ENCODE measurements at regions not wholly inside any gene's neighbourhood (a gene's known extent, or its start where the extent isn't known, plus 50 kb on each side); places are given as distances from the start of the nearest gene placed in this dataset.

DNA sequence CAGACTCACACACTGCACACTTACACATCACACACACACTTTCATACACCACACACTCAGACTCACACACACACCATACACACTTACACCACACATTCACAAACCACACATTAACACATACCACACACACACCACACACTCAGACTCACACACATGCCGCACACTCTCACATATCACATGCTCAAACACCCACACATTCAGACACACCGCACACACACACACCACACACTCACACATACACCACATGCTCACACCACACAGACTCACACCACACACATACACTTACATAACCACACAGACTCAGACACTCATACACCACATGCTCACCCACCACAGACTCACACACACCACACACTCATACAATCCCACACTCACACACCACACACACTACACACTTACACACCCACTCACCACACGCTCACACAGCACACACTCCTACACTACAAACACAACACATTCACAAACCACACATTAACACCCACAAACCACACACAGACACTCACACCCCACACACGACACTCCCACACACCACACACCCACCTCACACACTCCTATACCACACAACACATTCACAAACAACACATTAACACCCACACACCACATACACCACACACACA is 125.4 kb downstream of the EVX1 start:
- Mint-ChIP-seq H3K9me3 (no peaks in the 10 kb centered on the region), H3K36me3 (no peaks in the 10 kb centered on the region), H3K4me3 (no peak overlapping the region), H3K27ac (no peak overlapping the region), H3K4me1 (ENCODE audit: low read depth) (no peaks in the 10 kb centered on the region), H3K27me3 (no peaks in the 10 kb centered on the region)
- CTCF ChIA-PET = no interaction called here
- POLR2A ChIA-PET = no interaction called here
- intact Hi-C loops (cut with micrococcal nuclease) = no loop called here
- no peak for DNase-seq

GRCh38 chr7:27374958-27375841 is 132.6 kb downstream of the EVX1 start:
- intact Hi-C loops (cut with micrococcal nuclease) = no loop called here
- Mint-ChIP-seq H3K27ac (no peak overlapping the region), H3K9me3 (no peaks in the 10 kb centered on the region), H3K4me1 (ENCODE audit: low read depth) (no peaks in the 10 kb centered on the region), H3K36me3 (no peaks in the 10 kb centered on the region), H3K27me3 (peaks cover 8% of the 10 kb centered on the region), H3K4me3 (no peak overlapping the region)
- ChIA-PET POLR2A (no interaction called here), CTCF (interaction anchor here (0.6 kb wide), 1 partner anchor 1701 kb away, joined by 3 read pairs; no protein-coding TSS in a partner anchor)
- no peak for DNase-seq

GRCh38 chr7:27375958-27376357 is 133.4 kb downstream of the EVX1 start:
- ChIA-PET CTCF (no interaction called here), POLR2A (no interaction called here)
- no peaks in the 10 kb centered on the region for H3K4me1 Mint-ChIP-seq (ENCODE audit: low read depth)
- no peak for DNase-seq
- H3K4me3 Mint-ChIP-seq = no peak overlapping the region
- intact Hi-C loops (cut with micrococcal nuclease) = no loop called here
- no peak overlapping the region for H3K27ac Mint-ChIP-seq
- H3K9me3 Mint-ChIP-seq = no peaks in the 10 kb centered on the region
- H3K36me3 Mint-ChIP-seq = no peaks in the 10 kb centered on the region
- peaks cover 8% of the 10 kb centered on the region for H3K27me3 Mint-ChIP-seq

- Mint-ChIP-seq H3K4me3 (no peak overlapping the region), H3K9me3 (no peaks in the 10 kb centered on the region), H3K4me1 (ENCODE audit: low read depth) (no peaks in the 10 kb centered on the region), H3K36me3 (no peaks in the 10 kb centered on the region), H3K27ac (no peak overlapping the region), H3K27me3 (peaks cover 8% of the 10 kb centered on the region)
- ChIA-PET CTCF (no interaction called here), POLR2A (no interaction called here)
- intact Hi-C loops (cut with micrococcal nuclease) = no loop called here
- DNase-seq = no peak
Measured at GRCh38 chr7:27377988-27378387, 135.4 kb downstream of the EVX1 start.

- CTCF ChIA-PET = no interaction called here
Measured at GRCh38 chr7:27382307-27382706, 139.7 kb downstream of the EVX1 start.

GRCh38 chr7:27386581-27386980 is 144.0 kb downstream of the EVX1 start:
- Mint-ChIP-seq H3K9me3 (no peaks in the 10 kb centered on the region), H3K36me3 (no peaks in the 10 kb centered on the region)
- CTCF ChIA-PET = no interaction called here

More at GRCh38 chr7:27382307-27382706, 139.7 kb downstream of the EVX1 start:
- Mint-ChIP-seq H3K4me1 (ENCODE audit: low read depth) (no peaks in the 10 kb centered on the region), H3K9me3 (no peaks in the 10 kb centered on the region), H3K27ac (no peak overlapping the region), H3K4me3 (no peak overlapping the region), H3K27me3 (peaks cover 6% of the 10 kb centered on the region), H3K36me3 (no peaks in the 10 kb centered on the region)
- intact Hi-C loops (cut with micrococcal nuclease) = no loop called here
- POLR2A ChIA-PET = no interaction called here
- DNase-seq = no peak

DNA sequence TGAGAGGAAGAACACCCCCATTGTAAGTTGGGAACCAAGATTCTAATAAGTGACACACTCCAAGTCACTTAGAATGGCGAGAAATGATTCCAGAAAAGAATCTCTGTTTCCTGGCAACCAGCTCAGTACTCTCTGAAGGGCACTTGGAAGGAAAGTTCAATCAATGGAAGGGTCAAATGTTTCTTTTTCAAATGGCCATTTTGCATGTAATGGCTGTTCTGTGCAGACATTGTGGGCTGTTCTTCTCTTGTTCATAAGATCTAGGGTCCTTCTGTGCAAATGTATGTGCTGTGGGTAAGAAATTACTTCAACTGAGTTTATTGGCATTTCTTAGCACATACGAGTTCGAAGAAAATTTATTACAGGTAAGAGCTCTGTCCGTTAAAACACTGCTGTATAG is 145.3 kb downstream of the EVX1 start:
- Mint-ChIP-seq H3K4me1 (ENCODE audit: low read depth) (no peaks in the 10 kb centered on the region), H3K27ac (no peak overlapping the region), H3K27me3 (peaks cover 15% of the 10 kb centered on the region), H3K36me3 (no peaks in the 10 kb centered on the region), H3K4me3 (no peak overlapping the region), H3K9me3 (no peaks in the 10 kb centered on the region)
- ChIA-PET CTCF (no interaction called here), POLR2A (no interaction called here)
- intact Hi-C loops (cut with micrococcal nuclease) = no loop called here
- DNase-seq = no peak

More at GRCh38 chr7:27386581-27386980, 144.0 kb downstream of the EVX1 start:
- no peaks in the 10 kb centered on the region for H3K4me1 Mint-ChIP-seq (ENCODE audit: low read depth)
- POLR2A ChIA-PET = no interaction called here
- no peak for DNase-seq
- peaks cover 15% of the 10 kb centered on the region for H3K27me3 Mint-ChIP-seq
- no peak overlapping the region for H3K4me3 Mint-ChIP-seq
- intact Hi-C loops (cut with micrococcal nuclease) = no loop called here
- no peak overlapping the region for H3K27ac Mint-ChIP-seq

DNA sequence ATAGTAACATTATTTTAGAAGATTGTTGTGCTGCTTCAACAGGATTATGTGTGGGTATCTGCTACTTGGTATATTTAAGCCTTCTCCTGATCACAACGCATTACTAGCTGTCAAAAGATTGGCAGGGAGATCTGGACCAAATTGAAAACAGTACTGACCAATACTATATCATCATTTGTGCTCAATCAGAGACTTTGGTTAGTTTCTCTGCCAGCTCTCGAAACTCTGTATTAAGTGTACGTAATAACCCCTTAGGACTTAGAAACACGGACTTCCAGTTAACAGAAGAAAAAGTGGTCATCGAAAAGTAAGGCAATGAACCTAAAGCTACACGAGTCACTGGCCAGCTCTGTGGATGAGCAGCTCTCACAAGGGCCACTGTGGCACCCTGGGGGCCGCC is 146.0 kb downstream of the EVX1 start:
- no peaks in the 10 kb centered on the region for H3K36me3 Mint-ChIP-seq
- no peak overlapping the region for H3K4me3 Mint-ChIP-seq
- no peaks in the 10 kb centered on the region for H3K9me3 Mint-ChIP-seq
- ChIA-PET POLR2A (no interaction called here), CTCF (no interaction called here)
- intact Hi-C loops (cut with micrococcal nuclease) = no loop called here
- no peaks in the 10 kb centered on the region for H3K4me1 Mint-ChIP-seq (ENCODE audit: low read depth)
- no peak overlapping the region for H3K27ac Mint-ChIP-seq
- DNase-seq = no peak
- H3K27me3 Mint-ChIP-seq = peaks cover 16% of the 10 kb centered on the region

- H3K27ac Mint-ChIP-seq = no peak overlapping the region
- no peaks in the 10 kb centered on the region for H3K36me3 Mint-ChIP-seq
- H3K27me3 Mint-ChIP-seq = peaks cover 23% of the 10 kb centered on the region
- DNase-seq = no peak
- H3K4me1 Mint-ChIP-seq (ENCODE audit: low read depth) = no peaks in the 10 kb centered on the region
- ChIA-PET CTCF (no interaction called here), POLR2A (no interaction called here)
- intact Hi-C loops (cut with micrococcal nuclease) = no loop called here
- no peaks in the 10 kb centered on the region for H3K9me3 Mint-ChIP-seq
- H3K4me3 Mint-ChIP-seq = no peak overlapping the region
Measured at GRCh38 chr7:27389496-27389895, 146.9 kb downstream of the EVX1 start.

DNA sequence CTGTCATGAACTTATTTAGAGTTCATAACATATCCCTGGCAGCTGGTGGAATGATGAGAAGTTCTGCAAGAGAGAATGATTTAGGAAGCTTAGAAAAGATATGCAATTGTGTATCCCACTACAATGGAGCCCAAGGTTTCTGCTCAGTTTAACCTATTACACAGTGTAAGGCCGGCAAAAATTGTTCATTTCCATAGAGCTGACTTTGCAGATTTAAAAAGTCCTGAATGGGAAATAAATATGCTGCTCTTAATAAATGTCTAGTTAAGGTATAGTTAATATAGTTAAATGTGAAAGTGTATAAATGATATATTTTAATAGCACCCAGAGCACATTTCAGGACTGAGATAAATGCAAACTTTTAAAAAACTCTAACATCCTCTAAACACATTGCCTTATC is 149.9 kb downstream of the EVX1 start:
- POLR2A ChIA-PET = no interaction called here
- CTCF ChIA-PET = no interaction called here
- Mint-ChIP-seq H3K36me3 (no peaks in the 10 kb centered on the region), H3K4me1 (ENCODE audit: low read depth) (no peaks in the 10 kb centered on the region), H3K27ac (no peak overlapping the region), H3K9me3 (no peaks in the 10 kb centered on the region), H3K4me3 (no peak overlapping the region), H3K27me3 (peaks cover 31% of the 10 kb centered on the region)
- no peak for DNase-seq
- intact Hi-C loops (cut with micrococcal nuclease) = no loop called here

DNA sequence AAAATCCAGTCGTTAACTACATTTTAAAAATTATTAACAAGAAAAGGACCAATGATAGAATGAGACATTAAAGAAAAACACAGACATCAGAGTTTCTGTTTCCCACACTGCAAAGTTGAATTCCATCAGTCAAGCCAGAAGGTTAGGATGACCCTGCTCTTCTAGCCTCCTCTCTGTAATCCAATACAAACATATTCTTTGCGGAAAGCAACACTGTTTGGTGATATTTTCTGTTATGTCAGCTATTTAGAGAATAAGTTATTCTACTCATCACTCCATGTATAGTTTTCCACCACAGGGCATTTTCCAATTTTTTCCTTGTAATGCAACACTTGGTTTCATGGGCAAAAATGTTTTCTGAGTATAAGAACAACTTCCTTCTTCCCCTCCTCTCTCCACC is 152.3 kb downstream of the EVX1 start:
- ChIA-PET POLR2A (no interaction called here), CTCF (no interaction called here)
- no peak for DNase-seq
- no peak overlapping the region for H3K27ac Mint-ChIP-seq
- H3K4me1 Mint-ChIP-seq (ENCODE audit: low read depth) = no peaks in the 10 kb centered on the region
- peaks cover 25% of the 10 kb centered on the region for H3K27me3 Mint-ChIP-seq
- H3K4me3 Mint-ChIP-seq = no peak overlapping the region
- no peaks in the 10 kb centered on the region for H3K36me3 Mint-ChIP-seq
- intact Hi-C loops (cut with micrococcal nuclease) = no loop called here
- H3K9me3 Mint-ChIP-seq = no peaks in the 10 kb centered on the region

DNA sequence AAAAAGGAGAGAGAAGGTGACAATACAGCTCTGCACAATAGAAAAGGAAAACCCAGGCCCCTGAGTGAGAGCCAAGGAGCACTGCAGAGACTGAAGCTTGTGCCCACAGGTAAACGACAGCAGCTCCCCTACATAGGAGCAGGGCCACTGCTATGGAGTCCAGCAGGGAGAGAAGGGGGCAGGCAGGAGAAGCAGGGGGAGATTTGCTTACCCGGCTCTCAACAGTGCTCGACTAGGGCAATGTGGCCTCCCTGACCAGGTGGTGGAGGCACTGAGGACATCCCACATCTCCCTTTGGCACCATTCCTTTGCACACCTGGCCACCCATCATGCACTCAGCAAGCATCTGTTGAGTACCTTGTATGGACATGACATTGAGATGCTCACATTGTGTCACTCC is 153.0 kb downstream of the EVX1 start:
- Mint-ChIP-seq H3K27ac (no peak overlapping the region), H3K36me3 (no peaks in the 10 kb centered on the region), H3K4me3 (no peak overlapping the region), H3K4me1 (ENCODE audit: low read depth) (no peaks in the 10 kb centered on the region), H3K9me3 (no peaks in the 10 kb centered on the region), H3K27me3 (peaks cover 25% of the 10 kb centered on the region)
- CTCF ChIA-PET = no interaction called here
- DNase-seq = no peak
- POLR2A ChIA-PET = no interaction called here
- intact Hi-C loops (cut with micrococcal nuclease) = no loop called here

- Mint-ChIP-seq H3K27me3 (peaks cover 18% of the 10 kb centered on the region), H3K4me1 (ENCODE audit: low read depth) (no peaks in the 10 kb centered on the region), H3K4me3 (no peak overlapping the region), H3K36me3 (no peaks in the 10 kb centered on the region), H3K27ac (no peak overlapping the region), H3K9me3 (peaks cover 3% of the 10 kb centered on the region)
- intact Hi-C loops (cut with micrococcal nuclease) = no loop called here
- DNase-seq = no peak
- POLR2A ChIA-PET = no interaction called here
- CTCF ChIA-PET = no interaction called here
Measured at GRCh38 chr7:27397503-27397902, 154.9 kb downstream of the EVX1 start.

Data from activated CD4-positive, alpha-beta memory T cell treated with anti-CD3 and anti-CD28 coated beads for 36 hours (primary cell).